Breast epithelium (tissue), 3 donors: ENCODE measurements at regions not wholly inside any gene's neighbourhood (a gene's known extent, or its start where the extent isn't known, plus 50 kb on each side); places are given as distances from the start of the nearest gene placed in this dataset.

ENCODE experiments used
- POLR2A ChIP-seq: fragments of 450-650 bp; IDR thresholded peaks from one replicate; pipeline ENCODE4 v1.6.1; 2016; ENCODE audit warnings: antibody characterized with exemption, mild to moderate bottlenecking, moderate library complexity
- TF ChIP-seq, protein P1 (sequence below), 3 donors: fragments of 450-650 bp; IDR thresholded peaks; one replicate each; pipeline ENCODE4 v1.5.1; 2016 to 2017; ENCODE audit warnings: antibody characterized with exemption in 3 of 3, mild to moderate bottlenecking in 3 of 3, moderate library complexity in 3 of 3

DNA sequence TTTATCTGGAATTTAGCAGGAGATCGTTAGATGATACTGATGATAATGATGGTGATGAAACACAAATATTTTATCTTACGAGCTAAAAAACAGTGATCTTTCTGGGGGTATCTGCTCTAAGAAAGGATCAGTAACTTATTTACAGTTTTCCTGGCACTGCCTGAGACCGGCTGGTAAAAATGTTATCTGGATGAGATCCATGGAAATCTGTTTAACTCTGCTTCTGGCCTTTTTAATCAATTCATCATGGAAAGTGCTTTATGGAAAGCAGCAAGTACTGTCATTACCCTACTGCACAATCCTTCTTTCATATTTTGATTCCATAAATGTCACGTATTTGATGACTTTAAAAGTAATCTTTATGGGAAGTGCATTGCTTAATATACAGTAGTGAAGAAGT, 612.7 kb upstream of the GCFC2 start:
- TF ChIP-seq POLR2A, result no peak
- TF ChIP-seq, protein P1, sequence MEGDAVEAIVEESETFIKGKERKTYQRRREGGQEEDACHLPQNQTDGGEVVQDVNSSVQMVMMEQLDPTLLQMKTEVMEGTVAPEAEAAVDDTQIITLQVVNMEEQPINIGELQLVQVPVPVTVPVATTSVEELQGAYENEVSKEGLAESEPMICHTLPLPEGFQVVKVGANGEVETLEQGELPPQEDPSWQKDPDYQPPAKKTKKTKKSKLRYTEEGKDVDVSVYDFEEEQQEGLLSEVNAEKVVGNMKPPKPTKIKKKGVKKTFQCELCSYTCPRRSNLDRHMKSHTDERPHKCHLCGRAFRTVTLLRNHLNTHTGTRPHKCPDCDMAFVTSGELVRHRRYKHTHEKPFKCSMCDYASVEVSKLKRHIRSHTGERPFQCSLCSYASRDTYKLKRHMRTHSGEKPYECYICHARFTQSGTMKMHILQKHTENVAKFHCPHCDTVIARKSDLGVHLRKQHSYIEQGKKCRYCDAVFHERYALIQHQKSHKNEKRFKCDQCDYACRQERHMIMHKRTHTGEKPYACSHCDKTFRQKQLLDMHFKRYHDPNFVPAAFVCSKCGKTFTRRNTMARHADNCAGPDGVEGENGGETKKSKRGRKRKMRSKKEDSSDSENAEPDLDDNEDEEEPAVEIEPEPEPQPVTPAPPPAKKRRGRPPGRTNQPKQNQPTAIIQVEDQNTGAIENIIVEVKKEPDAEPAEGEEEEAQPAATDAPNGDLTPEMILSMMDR (IDR thresholded peaks at IDR 0.05), result no peak
